A549 (cell line): ENCODE measurements at regions not wholly inside any gene's neighbourhood (a gene's known extent, or its start where the extent isn't known, plus 50 kb on each side); places are given as distances from the start of the nearest gene placed in this dataset.

ENCODE experiments used
- CTCF ChIP-seq: fragments of >200 bp; sonication (Bioruptor Twin); formaldehyde crosslinking; IDR thresholded peaks from 3 replicates; pipeline ENCODE4 v1.5.1; 2016
- ELK1 ChIP-seq: fragments of 150-350 bp; IDR thresholded peaks from 2 replicates; pipeline ENCODE4 v1.6.1; 2014; ENCODE audit warnings: low read depth, mild to moderate bottlenecking, low read length
- HDAC2 ChIP-seq: fragments of 200-600 bp; sonication (generic); IDR thresholded peaks from 2 replicates; pipeline ENCODE4 v1.6.1; 2016
- HES2 ChIP-seq: fragments of >200 bp; sonication (Bioruptor Twin); formaldehyde crosslinking; IDR thresholded peaks from 2 replicates; pipeline ENCODE4 v1.6.1; 2016
- JUN ChIP-seq, 2 experiments: fragments of >200 bp; sonication (Bioruptor Twin); formaldehyde crosslinking; IDR thresholded peaks; 2 replicates in 1 of 2; 3 replicates in 1 of 2; pipeline ENCODE4 v1.6.1; 2016 to 2017
- POLR2AphosphoS2 ChIP-seq: conservative IDR thresholded peaks from 2 replicates; pipeline ENCODE4 v1.6.1; 2012; ENCODE audit warnings: low read length, improper control_type of control experiment, inconsistent platforms
- RCOR1 ChIP-seq: fragments of 150-350 bp; IDR thresholded peaks from 2 replicates; pipeline ENCODE4 v1.6.1; 2014; ENCODE audit warnings: antibody characterized with exemption, low read length, low read depth

- TF ChIP-seq CTCF (peak; percentile 54), HDAC2 (no peak), JUN (IDR thresholded peaks at IDR 0.05) (no peak), ELK1 (no peak), HES2 (no peak), POLR2AphosphoS2 (no peak), RCOR1 (no peak)
These were observed 69.0 kb upstream of the RERGL start for GRCh38 chr12:18158774-18159557.
